ENCODE measurements at regions not wholly inside any gene's neighbourhood (a gene's known extent, or its start where the extent isn't known, plus 50 kb on each side); places are given as distances from the start of the nearest gene placed in this dataset.

DNA sequence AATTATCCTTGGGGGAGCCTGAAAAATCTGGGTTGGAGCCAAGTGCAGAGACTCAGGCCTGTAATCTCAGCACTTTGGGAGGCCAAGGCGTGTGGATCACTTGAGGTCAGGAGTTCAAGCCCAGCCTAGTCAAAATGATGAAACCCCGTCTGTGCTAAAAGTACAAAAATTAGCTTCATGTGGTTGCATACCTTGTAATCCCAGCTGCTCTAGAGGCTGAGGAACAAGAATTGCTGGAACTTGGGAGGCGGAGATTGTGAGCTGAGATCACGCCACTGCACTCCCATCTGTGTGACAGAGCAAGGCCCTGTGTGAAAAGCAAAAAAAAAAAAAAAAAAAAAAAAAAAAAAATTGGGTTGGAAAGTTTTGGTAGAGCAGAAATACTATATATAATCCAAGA, 1563.6 kb upstream of the PRMT6 start:
- Histone ChIP-seq H3K4me3 (no peak overlapping the region), H3K4me1 (no peaks in the 10 kb centered on the region), H3K27ac (no peak overlapping the region), H3K36me3 (ENCODE audit: low read depth, missing control alignments) (no peaks in the 10 kb centered on the region), H3K27me3 (no peaks in the 10 kb centered on the region), H3K9me3 (no peaks in the 10 kb centered on the region)
- WGBS, 2 donors = 62 to 68% methylated on average over 4 of the region's 4 CpGs
- DNase-seq = no peak
- intact Hi-C loops (cut with DNase I; ENCODE audit: low total_unique reads) = no loop called here
- no peak for TF ChIP-seq POLR2A (IDR thresholded peaks at IDR 0.05)
- TF ChIP-seq, protein P1, sequence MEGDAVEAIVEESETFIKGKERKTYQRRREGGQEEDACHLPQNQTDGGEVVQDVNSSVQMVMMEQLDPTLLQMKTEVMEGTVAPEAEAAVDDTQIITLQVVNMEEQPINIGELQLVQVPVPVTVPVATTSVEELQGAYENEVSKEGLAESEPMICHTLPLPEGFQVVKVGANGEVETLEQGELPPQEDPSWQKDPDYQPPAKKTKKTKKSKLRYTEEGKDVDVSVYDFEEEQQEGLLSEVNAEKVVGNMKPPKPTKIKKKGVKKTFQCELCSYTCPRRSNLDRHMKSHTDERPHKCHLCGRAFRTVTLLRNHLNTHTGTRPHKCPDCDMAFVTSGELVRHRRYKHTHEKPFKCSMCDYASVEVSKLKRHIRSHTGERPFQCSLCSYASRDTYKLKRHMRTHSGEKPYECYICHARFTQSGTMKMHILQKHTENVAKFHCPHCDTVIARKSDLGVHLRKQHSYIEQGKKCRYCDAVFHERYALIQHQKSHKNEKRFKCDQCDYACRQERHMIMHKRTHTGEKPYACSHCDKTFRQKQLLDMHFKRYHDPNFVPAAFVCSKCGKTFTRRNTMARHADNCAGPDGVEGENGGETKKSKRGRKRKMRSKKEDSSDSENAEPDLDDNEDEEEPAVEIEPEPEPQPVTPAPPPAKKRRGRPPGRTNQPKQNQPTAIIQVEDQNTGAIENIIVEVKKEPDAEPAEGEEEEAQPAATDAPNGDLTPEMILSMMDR (IDR thresholded peaks at IDR 0.05) = no peak

DNA sequence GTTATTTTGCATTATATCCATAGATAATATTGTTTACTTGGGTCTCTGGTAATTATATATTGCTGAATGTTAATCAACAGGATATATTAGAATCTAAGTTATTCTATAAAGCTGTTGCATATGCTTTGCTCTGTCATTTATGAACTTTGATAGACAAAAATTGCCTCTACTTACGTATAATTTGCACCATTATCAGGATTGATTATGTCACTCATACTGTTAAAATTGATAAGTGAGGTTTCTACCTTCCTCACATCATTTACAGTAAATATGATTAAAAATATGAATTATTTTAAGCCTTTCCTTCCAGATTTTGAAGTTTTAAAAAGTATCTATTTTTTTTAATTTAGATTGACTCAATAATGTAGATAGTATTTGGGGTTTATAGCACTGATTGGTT, 1540.4 kb upstream of the PRMT6 start:
- no peaks in the 10 kb centered on the region for H3K36me3 ChIP-seq (ENCODE audit: low read depth, missing control alignments)
- H3K4me1 ChIP-seq = no peaks in the 10 kb centered on the region
- no peaks in the 10 kb centered on the region for H3K27me3 ChIP-seq
- H3K4me3 ChIP-seq = no peak overlapping the region
- no peak overlapping the region for H3K27ac ChIP-seq
- 95 to 98% methylated on average over 1 of the region's 1 CpG for WGBS, 2 donors
- intact Hi-C loops (cut with DNase I; ENCODE audit: low total_unique reads) = no loop called here
- TF ChIP-seq, protein P1 (IDR thresholded peaks at IDR 0.05) = no peak
- TF ChIP-seq POLR2A (IDR thresholded peaks at IDR 0.05) = no peak
- no peak for DNase-seq
- no peaks in the 10 kb centered on the region for H3K9me3 ChIP-seq

DNA sequence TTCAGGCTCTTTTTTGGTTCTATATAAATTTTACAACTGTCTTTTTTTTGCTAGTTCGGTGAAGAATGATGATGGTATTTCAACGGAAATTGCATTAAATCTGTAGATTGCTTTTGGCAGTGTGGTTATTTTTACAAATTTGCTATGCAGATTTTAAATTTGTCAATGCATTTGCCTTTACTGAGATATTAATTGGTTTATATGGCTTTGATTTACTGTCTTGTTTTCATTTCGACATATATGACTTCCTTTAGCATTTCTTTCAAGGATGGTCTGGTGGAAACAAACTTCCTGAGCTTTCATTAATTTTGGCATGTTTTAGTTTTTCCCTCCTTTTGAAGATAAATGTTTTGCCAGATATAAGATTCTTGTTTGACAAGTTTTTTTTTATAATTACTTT, 1522.5 kb upstream of the PRMT6 start:
- H3K27ac ChIP-seq = no peak overlapping the region
- intact Hi-C loops (cut with DNase I; ENCODE audit: low total_unique reads) = no loop called here
- WGBS, 2 donors = 74 to 77% methylated on average over 3 of the region's 3 CpGs
- no peaks in the 10 kb centered on the region for H3K27me3 ChIP-seq
- no peaks in the 10 kb centered on the region for H3K9me3 ChIP-seq
- no peaks in the 10 kb centered on the region for H3K4me1 ChIP-seq
- H3K36me3 ChIP-seq (ENCODE audit: low read depth, missing control alignments) = no peaks in the 10 kb centered on the region
- TF ChIP-seq, protein P1 (IDR thresholded peaks at IDR 0.05) = no peak
- no peak for TF ChIP-seq POLR2A (IDR thresholded peaks at IDR 0.05)
- H3K4me3 ChIP-seq = no peak overlapping the region
- no peak for DNase-seq

DNA sequence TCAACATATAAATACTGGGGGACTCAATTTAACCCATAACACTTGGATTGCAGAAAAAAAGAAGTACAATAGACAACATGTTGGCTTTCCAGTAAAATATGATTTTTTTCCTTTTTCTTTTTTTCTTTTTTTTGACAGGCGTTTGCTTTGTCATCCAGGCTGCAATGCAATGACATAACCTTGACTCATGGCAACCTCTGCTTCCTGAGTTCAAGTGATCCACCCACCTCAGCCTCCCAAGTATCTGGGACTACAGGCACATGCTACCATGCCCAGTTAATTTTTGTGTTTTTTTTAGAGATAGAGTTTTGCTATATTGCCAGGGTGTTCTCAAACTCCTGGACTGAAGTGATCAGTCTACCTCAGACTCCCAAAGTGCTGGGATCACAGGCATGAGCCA, 1512.0 kb upstream of the PRMT6 start:
- Histone ChIP-seq H3K27ac (no peak overlapping the region), H3K36me3 (ENCODE audit: low read depth, missing control alignments) (no peaks in the 10 kb centered on the region), H3K9me3 (no peaks in the 10 kb centered on the region), H3K4me3 (no peak overlapping the region), H3K4me1 (no peaks in the 10 kb centered on the region), H3K27me3 (no peaks in the 10 kb centered on the region)
- intact Hi-C loops (cut with DNase I; ENCODE audit: low total_unique reads) = no loop called here
- no peak for DNase-seq
- WGBS, 2 donors = 79 to 91% methylated on average over 1 of the region's 1 CpG
- TF ChIP-seq POLR2A (IDR thresholded peaks at IDR 0.05) = no peak
- TF ChIP-seq, protein P1 (IDR thresholded peaks at IDR 0.05) = no peak

DNA sequence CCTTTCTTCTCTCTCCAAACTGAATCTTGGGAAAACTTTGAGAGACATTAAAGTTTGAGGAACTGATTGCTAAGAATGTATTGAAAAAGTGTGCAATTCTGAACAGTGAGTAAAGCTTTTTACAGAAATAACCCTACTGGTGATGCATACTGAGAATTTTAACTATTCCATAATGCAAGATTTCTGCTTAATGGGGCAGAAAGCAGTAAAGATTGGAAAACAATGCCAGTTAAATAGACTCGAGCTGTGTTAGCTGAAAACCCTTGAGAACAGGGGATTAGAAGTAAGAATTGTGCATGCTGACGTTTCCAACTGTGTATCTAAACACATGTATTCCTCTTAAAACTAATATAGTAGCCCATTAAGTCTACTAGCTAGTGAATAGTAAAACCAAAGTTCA, 1500.2 kb upstream of the PRMT6 start:
- Histone ChIP-seq H3K9me3 (no peaks in the 10 kb centered on the region), H3K4me3 (no peak overlapping the region), H3K27me3 (no peaks in the 10 kb centered on the region), H3K36me3 (ENCODE audit: low read depth, missing control alignments) (no peaks in the 10 kb centered on the region), H3K4me1 (no peaks in the 10 kb centered on the region), H3K27ac (no peak overlapping the region)
- 62% methylated on average over 2 of the region's 2 CpGs for WGBS, 2 donors
- no peak for DNase-seq
- no peak for TF ChIP-seq POLR2A (IDR thresholded peaks at IDR 0.05)
- TF ChIP-seq, protein P1 (IDR thresholded peaks at IDR 0.05) = no peak
- intact Hi-C loops (cut with DNase I; ENCODE audit: low total_unique reads) = no loop called here

All from testis (tissue), 2 donors.